K562 (cell line): ENCODE measurements at regions not wholly inside any gene's neighbourhood (a gene's known extent, or its start where the extent isn't known, plus 50 kb on each side); places are given as distances from the start of the nearest gene placed in this dataset.

Experiments
- ATAC-seq: fragments of 200-7000 bp; cut with Tn5 transposase; 3 replicates; pipeline ENCODE4 v1.9.1; 2020; ENCODE audit warnings: moderate library complexity
- BruUV-seq: library from RNA; stranded (reverse); fragments of 400-500 nt; replicated peaks from 2 replicates; lab custom pipeline; 2021; lab: Mats Ljungman, UMichigan
- CTCF ChIA-PET: fragments of 300-600 bp; formaldehyde crosslinking; extraction: SDS; loops from one replicate; lab custom pipeline; 2021; ENCODE audit warnings: low intra/inter-chr PET ratio; lab: Yijun Ruan, JAX
- POLR2A ChIA-PET: fragments of 300-600, 350-650 bp; sonication (Branson Sonifier 250); formaldehyde crosslinking; extraction: SDS; loops from one replicate; lab custom pipeline; 2021; ENCODE audit warnings: antibody characterized with exemption, inconsistent platforms; lab: Yijun Ruan, JAX
- DNase-seq, 4 experiments: peaks; one replicate each; pipeline versions ENCODE4 v3.0.0 to v3.0.0-alpha.2; 2011 to 2018; ENCODE audit warnings: low spot score in 3 of 4, mixed read lengths in 3 of 4; ENCODE audit errors: extremely low read depth in 1 of 4
- FAIRE-seq: peaks from 2 replicates; lab custom pipeline; 2011; peaks lifted over from hg19 to GRCh38; lab: Jason Lieb, UNC
- H2AFZ ChIP-seq: 2 replicates; pipeline ENCODE4 v1.6.0; 2011; ENCODE audit warnings: low read depth, low read length, control low read depth, inconsistent platforms
- H3K27ac ChIP-seq: fragments of 200-600 bp; 3 replicates; pipeline ENCODE4 v1.8.0; 2011; ENCODE audit warnings: low read depth, mild to moderate bottlenecking, control low read depth, inconsistent platforms, low read length, moderate library complexity, mixed read lengths; ENCODE audit errors: extremely low read depth
- H3K27me3 ChIP-seq, 2 experiments: fragments of 300-600 bp in 1 of 2; 2 replicates in 1 of 2; 3 replicates in 1 of 2; pipeline versions ENCODE4 v1.6.0 to v1.8.0; 2011; ENCODE audit warnings: inconsistent platforms in 2 of 2, low read length in 2 of 2, mild to moderate bottlenecking in 1 of 2, mixed read lengths in 1 of 2, moderate library complexity in 1 of 2; ENCODE audit not compliant: control insufficient read depth in 2 of 2, insufficient read depth in 2 of 2
- H3K36me3 ChIP-seq: fragments of 300-600 bp; 3 replicates; pipeline ENCODE4 v1.8.0; 2011; ENCODE audit warnings: mild to moderate bottlenecking, low read length, inconsistent platforms; ENCODE audit not compliant: control insufficient read depth, insufficient read depth
- H3K4me1 ChIP-seq, 2 experiments: fragments of 200-600 bp in 1 of 2; replicated peaks in 1 of 2; 2 replicates in 1 of 2; 3 replicates in 1 of 2; pipeline versions ENCODE4 v1.5.1 to v1.8.0; 2011; ENCODE audit warnings: inconsistent platforms in 2 of 2, low read length in 2 of 2, mild to moderate bottlenecking in 1 of 2, mixed read lengths in 1 of 2, moderate library complexity in 1 of 2; ENCODE audit not compliant: control insufficient read depth in 2 of 2, insufficient read depth in 2 of 2
- H3K4me2 ChIP-seq: 2 replicates; pipeline ENCODE4 v1.6.1; 2011; ENCODE audit warnings: low read length, control low read depth, inconsistent platforms, mixed read lengths; ENCODE audit not compliant: insufficient read depth
- H3K4me3 ChIP-seq: fragments of 200-600 bp; sonication (generic), shearing (Covaris generic); 2 replicates; pipeline ENCODE4 v1.5.1; 2016; ENCODE audit warnings: control low read depth, inconsistent platforms
- H3K79me2 ChIP-seq: fragments of 200-600 bp; 3 replicates; pipeline ENCODE4 v1.8.0; 2011; ENCODE audit warnings: low read length, inconsistent platforms; ENCODE audit not compliant: control insufficient read depth, insufficient read depth
- H3K9ac ChIP-seq, 2 experiments: 2 replicates each; pipeline versions ENCODE4 v1.6.0 to v1.6.1; 2011; ENCODE audit warnings: low read depth in 2 of 2, low read length in 2 of 2, control low read depth in 1 of 2, inconsistent platforms in 1 of 2, mild to moderate bottlenecking in 1 of 2, mixed read lengths in 1 of 2; ENCODE audit not compliant: insufficient read depth in 1 of 2
- H3K9me1 ChIP-seq: one replicate; pipeline ENCODE4 v1.6.0; 2011; ENCODE audit warnings: inconsistent platforms, mild to moderate bottlenecking, low read length, moderate library complexity; ENCODE audit not compliant: control insufficient read depth, insufficient read depth
- H3K9me3 ChIP-seq: replicated peaks from 2 replicates; pipeline ENCODE4 v1.5.1; 2011; ENCODE audit warnings: low read depth, low read length, inconsistent platforms; ENCODE audit not compliant: control insufficient read depth, insufficient read depth
- H4K20me1 ChIP-seq: replicated peaks from 2 replicates; pipeline ENCODE4 v1.6.1; 2011; ENCODE audit warnings: low read length, inconsistent platforms, mixed read lengths; ENCODE audit not compliant: control insufficient read depth, insufficient read depth
- BACH1 ChIP-seq: fragments of 200-800 bp; sonication (Bioruptor generic); IDR thresholded peaks from 2 replicates; pipeline ENCODE4 v1.6.1; 2016; ENCODE audit warnings: missing genetic modification characterization, missing compliant biosample characterization
- EP400 ChIP-seq: fragments of 450-650 bp; IDR thresholded peaks from 2 replicates; pipeline ENCODE4 v1.6.1; 2017; ENCODE audit warnings: antibody characterized with exemption, mild to moderate bottlenecking, moderate library complexity
- HOMEZ ChIP-seq: fragments of 250-450 bp; sonication (Bioruptor Pico); IDR thresholded peaks from 2 replicates; pipeline ENCODE4 v1.4.0; 2020; ENCODE audit warnings: mild to moderate bottlenecking, moderate library complexity
- HOXB6 ChIP-seq: fragments of 250-450 bp; sonication (Bioruptor Pico); IDR thresholded peaks from 2 replicates; pipeline ENCODE4 v1.5.1; 2022; ENCODE audit warnings: mild to moderate bottlenecking, borderline replicate concordance
- KDM1A ChIP-seq, 2 experiments: fragments of 450-650 bp; IDR thresholded peaks; 2 replicates each; pipeline ENCODE4 v1.6.1; 2016; ENCODE audit warnings: mild to moderate bottlenecking in 2 of 2
- L3MBTL2 ChIP-seq: fragments of 450-650 bp; IDR thresholded peaks from 2 replicates; pipeline ENCODE4 v1.6.1; 2016; ENCODE audit warnings: mild to moderate bottlenecking, moderate library complexity
- PCBP2 ChIP-seq: fragments of 200-400 bp; formaldehyde crosslinking; IDR thresholded peaks from 2 replicates; pipeline ENCODE4 v1.6.1; 2018; ENCODE audit warnings: low read length, low read depth, mild to moderate bottlenecking, moderate library complexity; ENCODE audit not compliant: poor library complexity, severe bottlenecking
- PHB ChIP-seq: fragments of 250-450 bp; sonication (Bioruptor Pico); IDR thresholded peaks from 2 replicates; pipeline ENCODE4 v1.5.0; 2021
- PHF21A ChIP-seq: fragments of 450-650 bp; IDR thresholded peaks from 2 replicates; pipeline ENCODE4 v1.6.1; 2017; ENCODE audit warnings: low read depth, borderline replicate concordance
- POLR2B ChIP-seq: fragments of 450-650 bp; IDR thresholded peaks from 2 replicates; pipeline ENCODE4 v1.6.1; 2018; ENCODE audit warnings: low read depth; ENCODE audit not compliant: partially characterized antibody
- RFX1 ChIP-seq: fragments of 450-650 bp; IDR thresholded peaks from 2 replicates; pipeline ENCODE4 v1.6.1; 2016; ENCODE audit warnings: mild to moderate bottlenecking, moderate library complexity
- SMARCA4 ChIP-seq: fragments of 450-650 bp; IDR thresholded peaks from 2 replicates; pipeline ENCODE4 v1.6.1; 2016
- SRSF3 ChIP-seq: fragments of 200-400 bp; formaldehyde crosslinking; IDR thresholded peaks from 2 replicates; pipeline ENCODE4 v1.6.1; 2016; ENCODE audit warnings: mild to moderate bottlenecking, low read length, moderate library complexity; ENCODE audit not compliant: insufficient read depth
- TBL1XR1 ChIP-seq, 2 experiments: IDR thresholded peaks; 2 replicates each; pipeline ENCODE4 v1.6.1; 2012; ENCODE audit warnings: improper control_type of control experiment in 2 of 2, low read length in 2 of 2, mild to moderate bottlenecking in 1 of 2
- ZNF174 ChIP-seq: fragments of 250-450 bp; sonication (Bioruptor Pico); IDR thresholded peaks from 2 replicates; pipeline ENCODE4 v1.4.0; 2020; ENCODE audit warnings: mild to moderate bottlenecking
- ZNF23 ChIP-seq: fragments of 250-450 bp; sonication (Bioruptor Pico); IDR thresholded peaks from 2 replicates; pipeline ENCODE4 v1.4.0; 2020; ENCODE audit warnings: mild to moderate bottlenecking
- WGBS: fragments of 100-300 bp; shearing (Covaris generic); methylation state at CpG from one replicate; pipeline ENCODE4 v1.1.6; 2016; ENCODE audit warnings: low coverage, mixed read lengths; ENCODE audit not compliant: insufficient coverage; ENCODE audit errors: missing lambda C conversion rate; 5-methylcytosine and 5-hydroxymethylcytosine counted together
- in situ Hi-C: fragments of 300-500 bp; cut with MboI; formaldehyde crosslinking; loops from 4 replicates; pipeline ENCODE4 v1.15.0; 2018; ENCODE audit warnings: inconsistent platforms, mixed read lengths
- intact Hi-C: fragments of 100-400 bp; cut with micrococcal nuclease; formaldehyde crosslinking; loops from 2 replicates; pipeline ENCODE4 v1.14.2; 2022
- TF ChIP-seq, protein P1 (sequence below): IDR thresholded peaks from 2 replicates; pipeline ENCODE4 v1.6.1; 2016; ENCODE audit warnings: missing genetic modification characterization, missing compliant biosample characterization
- TF ChIP-seq, protein P2 (sequence below): IDR thresholded peaks from 2 replicates; pipeline ENCODE4 v1.6.1; 2012; ENCODE audit warnings: low read depth, low read length, improper control_type of control experiment, borderline replicate concordance
- TF ChIP-seq, protein P3 (sequence below): sonication (generic); formaldehyde crosslinking; IDR thresholded peaks from 2 replicates; pipeline ENCODE4 v1.8.0; 2022; ENCODE audit warnings: mild to moderate bottlenecking, missing genetic modification reagents, borderline replicate concordance

- H3K4me3 ChIP-seq, result no peak overlapping the region
- no peak overlapping the region for H3K27ac ChIP-seq
- 1% methylated on average over 3 of the region's 3 CpGs for WGBS
- no peak overlapping the region for H2AFZ ChIP-seq
- H3K9me1 ChIP-seq, result no peaks in the 10 kb centered on the region
- POLR2A ChIA-PET, result no interaction called here
- no TSS peak for BruUV-seq
- ATAC-seq (no peak), FAIRE-seq (no peak), DNase-seq (no peak)
- no peak overlapping the region for H3K4me2 ChIP-seq
- no peaks in the 10 kb centered on the region for H4K20me1 ChIP-seq
- CTCF ChIA-PET, result no interaction called here
- H3K4me1 ChIP-seq, result no peaks in the 10 kb centered on the region
- TF ChIP-seq, protein P1, sequence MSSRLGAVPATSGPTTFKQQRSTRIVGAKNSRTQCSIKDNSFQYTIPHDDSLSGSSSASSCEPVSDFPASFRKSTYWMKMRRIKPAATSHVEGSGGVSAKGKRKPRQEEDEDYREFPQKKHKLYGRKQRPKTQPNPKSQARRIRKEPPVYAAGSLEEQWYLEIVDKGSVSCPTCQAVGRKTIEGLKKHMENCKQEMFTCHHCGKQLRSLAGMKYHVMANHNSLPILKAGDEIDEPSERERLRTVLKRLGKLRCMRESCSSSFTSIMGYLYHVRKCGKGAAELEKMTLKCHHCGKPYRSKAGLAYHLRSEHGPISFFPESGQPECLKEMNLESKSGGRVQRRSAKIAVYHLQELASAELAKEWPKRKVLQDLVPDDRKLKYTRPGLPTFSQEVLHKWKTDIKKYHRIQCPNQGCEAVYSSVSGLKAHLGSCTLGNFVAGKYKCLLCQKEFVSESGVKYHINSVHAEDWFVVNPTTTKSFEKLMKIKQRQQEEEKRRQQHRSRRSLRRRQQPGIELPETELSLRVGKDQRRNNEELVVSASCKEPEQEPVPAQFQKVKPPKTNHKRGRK (tag), result no peak
- TF ChIP-seq TBL1XR1 (IDR thresholded peaks at IDR 0.05; ENCODE audit: low read length in 2 of 2), result no peak
- TF ChIP-seq PHB (CRISPR knock-in tag), result no peak
- no peak for TF ChIP-seq L3MBTL2
- no peak for TF ChIP-seq HOMEZ (CRISPR knock-in tag)
- TF ChIP-seq PCBP2, result no peak
- TF ChIP-seq, protein P2, sequence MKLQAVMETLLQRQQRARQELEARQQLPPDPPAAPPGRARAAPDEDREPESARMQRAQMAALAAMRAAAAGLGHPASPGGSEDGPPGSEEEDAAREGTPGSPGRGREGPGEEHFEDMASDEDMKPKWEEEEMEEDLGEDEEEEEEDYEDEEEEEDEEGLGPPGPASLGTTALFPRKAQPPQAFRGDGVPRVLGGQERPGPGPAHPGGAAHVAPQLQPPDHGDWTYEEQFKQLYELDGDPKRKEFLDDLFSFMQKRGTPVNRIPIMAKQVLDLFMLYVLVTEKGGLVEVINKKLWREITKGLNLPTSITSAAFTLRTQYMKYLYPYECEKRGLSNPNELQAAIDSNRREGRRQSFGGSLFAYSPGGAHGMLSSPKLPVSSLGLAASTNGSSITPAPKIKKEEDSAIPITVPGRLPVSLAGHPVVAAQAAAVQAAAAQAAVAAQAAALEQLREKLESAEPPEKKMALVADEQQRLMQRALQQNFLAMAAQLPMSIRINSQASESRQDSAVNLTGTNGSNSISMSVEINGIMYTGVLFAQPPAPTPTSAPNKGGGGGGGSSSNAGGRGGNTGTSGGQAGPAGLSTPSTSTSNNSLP, result no peak
- TF ChIP-seq POLR2B, result no peak
- no peak for TF ChIP-seq ZNF23 (CRISPR knock-in tag)
- TF ChIP-seq BACH1 (tag), result no peak
- no peak for TF ChIP-seq SRSF3
- TF ChIP-seq EP400, result no peak
- TF ChIP-seq KDM1A (IDR thresholded peaks at IDR 0.05), result no peak
- TF ChIP-seq ZNF174 (CRISPR knock-in tag), result no peak
- TF ChIP-seq, protein P3, sequence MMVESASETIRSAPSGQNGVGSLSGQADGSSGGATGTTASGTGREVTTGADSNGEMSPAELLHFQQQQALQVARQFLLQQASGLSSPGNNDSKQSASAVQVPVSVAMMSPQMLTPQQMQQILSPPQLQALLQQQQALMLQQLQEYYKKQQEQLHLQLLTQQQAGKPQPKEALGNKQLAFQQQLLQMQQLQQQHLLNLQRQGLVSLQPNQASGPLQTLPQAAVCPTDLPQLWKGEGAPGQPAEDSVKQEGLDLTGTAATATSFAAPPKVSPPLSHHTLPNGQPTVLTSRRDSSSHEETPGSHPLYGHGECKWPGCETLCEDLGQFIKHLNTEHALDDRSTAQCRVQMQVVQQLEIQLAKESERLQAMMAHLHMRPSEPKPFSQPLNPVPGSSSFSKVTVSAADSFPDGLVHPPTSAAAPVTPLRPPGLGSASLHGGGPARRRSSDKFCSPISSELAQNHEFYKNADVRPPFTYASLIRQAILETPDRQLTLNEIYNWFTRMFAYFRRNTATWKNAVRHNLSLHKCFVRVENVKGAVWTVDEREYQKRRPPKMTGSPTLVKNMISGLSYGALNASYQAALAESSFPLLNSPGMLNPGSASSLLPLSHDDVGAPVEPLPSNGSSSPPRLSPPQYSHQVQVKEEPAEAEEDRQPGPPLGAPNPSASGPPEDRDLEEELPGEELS, result no peak
- TF ChIP-seq SMARCA4, result no peak
- TF ChIP-seq PHF21A, result no peak
- no peak for TF ChIP-seq RFX1
- no peak for TF ChIP-seq HOXB6 (CRISPR knock-in tag)
- intact Hi-C loops, result no loop called here
- H3K9ac ChIP-seq, result no peak overlapping the region
- H3K9me3 ChIP-seq, result no peaks in the 10 kb centered on the region; the same call in 1 of the 2 replicates
- H3K79me2 ChIP-seq, result no peaks in the 10 kb centered on the region
- in situ Hi-C loops, result no loop called here
- no peaks in the 10 kb centered on the region for H3K27me3 ChIP-seq
- no peaks in the 10 kb centered on the region for H3K36me3 ChIP-seq
Measured at GRCh38 chr10:55793024-55793423, 568.0 kb downstream of the ZWINT start.
